NCI-H345 (cell line): ENCODE measurements at regions not wholly inside any gene's neighbourhood (a gene's known extent, or its start where the extent isn't known, plus 50 kb on each side); places are given as distances from the start of the nearest gene placed in this dataset.

Source experiments
- DNase-seq: peaks from one replicate; lab custom pipeline; 2025; lab: John Stamatoyannopoulos, UW

- DNase-seq, result no peak
These were observed 245.1 kb upstream of the AFDN start for GRCh38 chr6:167581637-167582036.

GRCh38 chr6:167583412-167583811, 243.3 kb upstream of the AFDN start:
- no peak for DNase-seq

GRCh38 chr6:167588181-167588919, 238.4 kb upstream of the AFDN start:
- DNase-seq, result no peak

GRCh38 chr6:167588920-167589614, 237.6 kb upstream of the AFDN start:
- DNase-seq, result no peak

- DNase-seq, result no peak
These were observed 237.1 kb upstream of the AFDN start for GRCh38 chr6:167589615-167589940.

GRCh38 chr6:167590193-167590592, 236.5 kb upstream of the AFDN start:
- DNase-seq, result no peak
